UCSD-AML1 (cell line): ENCODE measurements at regions not wholly inside any gene's neighbourhood (a gene's known extent, or its start where the extent isn't known, plus 50 kb on each side); places are given as distances from the start of the nearest gene placed in this dataset.

Experiments used
- DNase-seq: peaks from one replicate; lab custom pipeline; 2025; ENCODE audit not compliant: unreplicated experiment; lab: John Stamatoyannopoulos, UW

GRCh38 chr3:135781026-135781815 lies 184.3 kb upstream of the PPP2R3A start:
- DNase-seq, result no peak

GRCh38 chr3:135784557-135784956 lies 181.0 kb upstream of the PPP2R3A start:
- no peak for DNase-seq

GRCh38 chr3:135788146-135788545 lies 177.4 kb upstream of the PPP2R3A start:
- no peak for DNase-seq

GRCh38 chr3:135788978-135789377 lies 176.6 kb upstream of the PPP2R3A start:
- DNase-seq, result no peak

- DNase-seq, result no peak
These were observed 173.4 kb upstream of the PPP2R3A start for GRCh38 chr3:135792174-135792573.

- no peak for DNase-seq
These were observed 172.6 kb upstream of the PPP2R3A start for GRCh38 chr3:135792858-135793475.

- no peak for DNase-seq
These were observed 165.4 kb upstream of the PPP2R3A start for GRCh38 chr3:135800071-135800549.

GRCh38 chr3:135801018-135801417 lies 164.5 kb upstream of the PPP2R3A start:
- no peak for DNase-seq

- no peak for DNase-seq
These were observed 163.4 kb upstream of the PPP2R3A start for GRCh38 chr3:135802171-135802570.

GRCh38 chr3:135803028-135803692 lies 162.4 kb upstream of the PPP2R3A start:
- DNase-seq, result no peak

- DNase-seq, result no peak
These were observed 159.8 kb upstream of the PPP2R3A start for GRCh38 chr3:135805752-135806151.

GRCh38 chr3:135806317-135806716 lies 159.2 kb upstream of the PPP2R3A start:
- DNase-seq, result no peak

GRCh38 chr3:135807879-135808278 lies 157.6 kb upstream of the PPP2R3A start:
- DNase-seq, result no peak

GRCh38 chr3:135809021-135809634 lies 156.4 kb upstream of the PPP2R3A start:
- DNase-seq, result no peak

GRCh38 chr3:135811651-135812050 lies 153.9 kb upstream of the PPP2R3A start:
- no peak for DNase-seq

GRCh38 chr3:135812057-135812456 lies 153.5 kb upstream of the PPP2R3A start:
- no peak for DNase-seq

- DNase-seq, result no peak
These were observed 131.1 kb upstream of the PPP2R3A start for GRCh38 chr3:135834465-135834864.

GRCh38 chr3:135837977-135838631 lies 127.4 kb upstream of the PPP2R3A start:
- DNase-seq, result no peak

GRCh38 chr3:135840436-135840835 lies 125.1 kb upstream of the PPP2R3A start:
- no peak for DNase-seq

- no peak for DNase-seq
These were observed 121.1 kb upstream of the PPP2R3A start for GRCh38 chr3:135844386-135844785.

GRCh38 chr3:135848051-135848450 lies 117.5 kb upstream of the PPP2R3A start:
- DNase-seq, result no peak
